SU-DHL-6 (cell line): ENCODE measurements at regions not wholly inside any gene's neighbourhood (a gene's known extent, or its start where the extent isn't known, plus 50 kb on each side); places are given as distances from the start of the nearest gene placed in this dataset.
"Not testable (repeated sequence)": the region's sequence is repeated elsewhere in the genome, so short reads cannot be mapped to it uniquely, and the experiment has no call there.

Source experiments
- H2AFZ ChIP-seq: fragments of 200-600 bp; sonication (generic); 2 replicates; pipeline ENCODE4 v1.6.1; 2014; ENCODE audit warnings: low read depth, mild to moderate bottlenecking, moderate library complexity, mixed read lengths, antibody characterized with exemption, low read length; ENCODE audit not compliant: severe bottlenecking
- H3F3A ChIP-seq: fragments of 200-600 bp; shearing (Covaris generic); 2 replicates; pipeline ENCODE4 v1.6.0; 2016; ENCODE audit warnings: antibody characterized with exemption, mild to moderate bottlenecking; ENCODE audit not compliant: insufficient read depth
- H3K27ac ChIP-seq: fragments of 200-600 bp; sonication (generic); 2 replicates; pipeline ENCODE4 v1.5.1; 2016; ENCODE audit warnings: low read depth, mild to moderate bottlenecking, low read length, moderate library complexity, mixed read lengths
- H3K27me3 ChIP-seq: fragments of 200-600 bp; sonication (generic), shearing (Covaris generic); 2 replicates; pipeline ENCODE4 v1.6.0; 2014; ENCODE audit warnings: mild to moderate bottlenecking, low read length
- H3K36me3 ChIP-seq: fragments of 200-600 bp; sonication (generic); 2 replicates; pipeline ENCODE4 v1.6.1; 2014; ENCODE audit warnings: mild to moderate bottlenecking, low read length, mixed read lengths
- H3K4me2 ChIP-seq: fragments of 300-600, 200-600 bp; shearing (Covaris generic), sonication (generic); 2 replicates; pipeline ENCODE4 v1.6.0; 2014; ENCODE audit warnings: low read length, low read depth, mild to moderate bottlenecking; ENCODE audit not compliant: poor library complexity, severe bottlenecking
- H3K4me3 ChIP-seq: fragments of 200-600 bp; sonication (generic); 2 replicates; pipeline ENCODE4 v1.5.1; 2014; ENCODE audit warnings: antibody characterized with exemption, low read length, mild to moderate bottlenecking, mixed read lengths; ENCODE audit not compliant: insufficient read depth, poor library complexity, severe bottlenecking
- H3K79me2 ChIP-seq: fragments of 200-600 bp; sonication (generic); 2 replicates; pipeline ENCODE4 v1.6.1; 2014; ENCODE audit warnings: mild to moderate bottlenecking, low read length, moderate library complexity; ENCODE audit not compliant: insufficient read depth
- H3K9ac ChIP-seq: fragments of 200-600 bp; sonication (generic); 2 replicates; pipeline ENCODE4 v1.7.0; 2014; ENCODE audit warnings: mild to moderate bottlenecking, low read length
- H3K9me2 ChIP-seq: fragments of 200-600 bp; sonication (generic); replicated peaks from 2 replicates; pipeline ENCODE4 v1.6.1; 2014; ENCODE audit warnings: low read length; ENCODE audit not compliant: insufficient read depth
- H3K9me3 ChIP-seq: fragments of 200-600 bp; sonication (generic); 2 replicates; pipeline ENCODE4 v1.6.1; 2014; ENCODE audit warnings: low read length, mixed read lengths; ENCODE audit not compliant: insufficient read depth
- H4K20me1 ChIP-seq: fragments of 200-600 bp; sonication (generic); 2 replicates; pipeline ENCODE4 v1.6.1; 2014; ENCODE audit warnings: low read depth, mild to moderate bottlenecking, antibody characterized with exemption, low read length, moderate library complexity, mixed read lengths
- EZH2phosphoT487 ChIP-seq: fragments of 200-600 bp; sonication (generic), shearing (Covaris generic); conservative IDR thresholded peaks from 2 replicates; pipeline ENCODE4 v1.6.1; 2018; ENCODE audit warnings: mild to moderate bottlenecking, antibody characterized with exemption, low read length, moderate library complexity, mixed read lengths
- TF ChIP-seq, protein P1 (sequence below): fragments of 200-600 bp; sonication (generic); IDR thresholded peaks from one replicate; pipeline ENCODE4 v1.5.1; 2017; ENCODE audit warnings: antibody characterized with exemption, mild to moderate bottlenecking, low read length, moderate library complexity; ENCODE audit not compliant: insufficient read depth, poor library complexity, severe bottlenecking

DNA sequence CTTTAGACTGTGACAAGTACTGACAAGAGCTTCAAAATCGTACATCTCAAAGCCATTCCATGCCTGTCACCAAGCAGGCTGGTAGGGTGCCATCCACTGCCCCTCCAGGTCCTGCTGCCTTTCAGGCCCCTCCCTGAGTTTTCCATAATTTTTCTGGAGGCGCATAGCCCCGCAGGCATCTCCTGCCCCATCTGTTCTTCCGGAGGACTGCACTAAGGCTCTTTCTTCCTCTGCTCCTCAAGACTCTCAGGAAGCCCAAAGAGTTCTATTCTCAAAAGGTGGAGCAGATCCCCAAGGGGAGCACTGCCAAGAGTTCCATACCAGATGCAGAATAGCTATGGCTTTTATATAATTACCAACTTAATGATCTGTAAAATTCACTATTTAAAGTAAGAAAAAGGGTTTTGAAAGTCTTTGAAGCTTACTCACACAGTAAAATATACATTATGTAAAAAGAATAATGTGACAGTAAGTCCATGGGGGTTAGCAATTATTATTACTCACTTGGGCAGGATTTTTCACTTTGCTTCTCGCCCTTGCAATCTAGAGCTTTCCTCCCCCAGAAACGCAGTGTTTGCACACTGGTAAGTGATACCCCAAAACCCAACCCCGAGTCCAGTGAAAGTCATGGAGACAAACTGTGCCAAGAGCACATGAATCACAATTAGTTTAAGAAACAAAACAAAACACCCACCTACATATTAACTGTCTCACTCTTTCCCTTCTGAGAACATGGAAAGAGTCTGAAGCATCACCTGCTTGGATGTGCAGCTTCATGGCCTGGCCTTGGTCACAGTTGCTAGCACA, 114.1 kb upstream of the DAPK1 start:
- H3K4me3 ChIP-seq, result no peak overlapping the region
- no peak overlapping the region for H3K4me2 ChIP-seq
- H3K9me2 ChIP-seq, result no peaks in the 10 kb centered on the region
- H2AFZ ChIP-seq, result no peak overlapping the region
- no peaks in the 10 kb centered on the region for H3K79me2 ChIP-seq
- no peaks in the 10 kb centered on the region for H3K27me3 ChIP-seq
- no peak for TF ChIP-seq EZH2phosphoT487
- TF ChIP-seq, protein P1, sequence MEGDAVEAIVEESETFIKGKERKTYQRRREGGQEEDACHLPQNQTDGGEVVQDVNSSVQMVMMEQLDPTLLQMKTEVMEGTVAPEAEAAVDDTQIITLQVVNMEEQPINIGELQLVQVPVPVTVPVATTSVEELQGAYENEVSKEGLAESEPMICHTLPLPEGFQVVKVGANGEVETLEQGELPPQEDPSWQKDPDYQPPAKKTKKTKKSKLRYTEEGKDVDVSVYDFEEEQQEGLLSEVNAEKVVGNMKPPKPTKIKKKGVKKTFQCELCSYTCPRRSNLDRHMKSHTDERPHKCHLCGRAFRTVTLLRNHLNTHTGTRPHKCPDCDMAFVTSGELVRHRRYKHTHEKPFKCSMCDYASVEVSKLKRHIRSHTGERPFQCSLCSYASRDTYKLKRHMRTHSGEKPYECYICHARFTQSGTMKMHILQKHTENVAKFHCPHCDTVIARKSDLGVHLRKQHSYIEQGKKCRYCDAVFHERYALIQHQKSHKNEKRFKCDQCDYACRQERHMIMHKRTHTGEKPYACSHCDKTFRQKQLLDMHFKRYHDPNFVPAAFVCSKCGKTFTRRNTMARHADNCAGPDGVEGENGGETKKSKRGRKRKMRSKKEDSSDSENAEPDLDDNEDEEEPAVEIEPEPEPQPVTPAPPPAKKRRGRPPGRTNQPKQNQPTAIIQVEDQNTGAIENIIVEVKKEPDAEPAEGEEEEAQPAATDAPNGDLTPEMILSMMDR, result no peak
- H3F3A ChIP-seq, result no peaks in the 10 kb centered on the region
- H4K20me1 ChIP-seq, result no peaks in the 10 kb centered on the region
- H3K27ac ChIP-seq, result no peak overlapping the region
- no peaks in the 10 kb centered on the region for H3K9me3 ChIP-seq
- no peak overlapping the region for H3K9ac ChIP-seq
- H3K36me3 ChIP-seq, result no peaks in the 10 kb centered on the region

DNA sequence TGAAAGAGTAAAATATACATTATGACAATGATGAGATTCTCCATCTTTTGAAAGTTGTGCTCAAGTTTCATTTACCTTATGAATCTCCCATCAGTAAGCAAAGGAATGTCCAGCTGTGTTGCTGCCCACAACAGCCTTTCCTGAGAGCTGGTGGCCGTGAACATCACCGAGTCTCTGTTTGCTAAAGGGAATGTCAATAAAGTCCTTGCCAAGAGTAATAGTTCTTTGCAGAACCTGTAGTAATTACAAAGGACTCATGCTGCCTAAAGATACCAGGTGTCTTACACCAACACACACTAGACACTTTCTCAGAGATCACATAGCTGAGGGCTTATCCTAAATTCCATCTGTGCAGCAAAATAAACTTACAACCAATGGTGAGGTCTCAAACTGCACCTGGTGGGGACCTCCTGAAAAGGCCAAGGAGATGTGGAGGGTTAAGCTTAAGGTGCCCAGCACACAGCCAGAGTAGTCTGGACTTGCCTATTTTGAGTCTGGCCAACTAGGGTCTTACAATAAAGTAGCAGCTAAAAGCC, 111.1 kb upstream of the DAPK1 start:
- H3K9me2 ChIP-seq, result no peaks in the 10 kb centered on the region
- no peak overlapping the region for H3K9ac ChIP-seq
- H3K27me3 ChIP-seq, result no peaks in the 10 kb centered on the region
- TF ChIP-seq EZH2phosphoT487, result no peak
- TF ChIP-seq, protein P1, result no peak
- no peaks in the 10 kb centered on the region for H3K36me3 ChIP-seq
- no peaks in the 10 kb centered on the region for H3K79me2 ChIP-seq
- no peaks in the 10 kb centered on the region for H3K9me3 ChIP-seq
- H3F3A ChIP-seq, result no peaks in the 10 kb centered on the region
- H3K4me3 ChIP-seq, result no peak overlapping the region
- no peak overlapping the region for H3K27ac ChIP-seq
- H3K4me2 ChIP-seq, result no peak overlapping the region
- no peak overlapping the region for H2AFZ ChIP-seq
- H4K20me1 ChIP-seq, result no peaks in the 10 kb centered on the region

DNA sequence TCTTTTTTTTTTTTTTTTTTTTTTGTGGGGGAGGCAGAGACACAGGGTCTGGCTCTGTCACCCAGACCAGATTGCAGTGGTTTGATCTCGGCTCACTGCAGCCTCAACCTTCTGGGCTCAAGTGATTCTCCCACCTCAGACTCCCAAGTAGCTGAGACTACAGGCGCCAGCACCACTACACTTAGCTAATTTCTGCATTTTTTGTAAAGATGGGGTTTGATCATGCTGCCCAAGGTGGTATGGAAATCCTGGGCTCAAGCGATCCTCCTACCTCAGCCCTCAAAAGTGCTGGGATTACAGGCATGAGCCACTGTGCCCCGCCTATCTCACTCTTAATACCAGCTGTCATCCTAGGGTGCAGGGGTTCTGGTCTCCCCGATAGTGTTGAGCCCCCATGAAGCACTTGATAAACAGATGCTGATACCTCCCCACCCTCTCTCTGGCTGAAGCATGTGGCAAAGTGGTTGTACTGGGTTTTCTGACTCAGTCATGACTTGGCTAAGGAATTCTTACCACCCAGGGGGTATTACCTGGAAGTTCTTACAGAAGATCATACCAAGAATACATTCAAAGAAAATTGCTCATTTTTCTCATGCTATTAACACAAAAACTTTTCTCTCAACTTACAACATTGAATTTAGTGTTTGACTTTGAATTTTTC, 110.2 kb upstream of the DAPK1 start:
- Histone ChIP-seq H4K20me1 (no peaks in the 10 kb centered on the region), H3K9me2 (no peaks in the 10 kb centered on the region), H3K27me3 (no peaks in the 10 kb centered on the region), H3K36me3 (no peaks in the 10 kb centered on the region), H3K9me3 (no peaks in the 10 kb centered on the region), H3K4me3 (no peak overlapping the region), H3K9ac (no peak overlapping the region), H3K79me2 (no peaks in the 10 kb centered on the region), H3F3A (no peaks in the 10 kb centered on the region), H3K4me2 (no peak overlapping the region), H2AFZ (no peak overlapping the region), H3K27ac (no peak overlapping the region)
- TF ChIP-seq, protein P1, result no peak
- TF ChIP-seq EZH2phosphoT487, result no peak

DNA sequence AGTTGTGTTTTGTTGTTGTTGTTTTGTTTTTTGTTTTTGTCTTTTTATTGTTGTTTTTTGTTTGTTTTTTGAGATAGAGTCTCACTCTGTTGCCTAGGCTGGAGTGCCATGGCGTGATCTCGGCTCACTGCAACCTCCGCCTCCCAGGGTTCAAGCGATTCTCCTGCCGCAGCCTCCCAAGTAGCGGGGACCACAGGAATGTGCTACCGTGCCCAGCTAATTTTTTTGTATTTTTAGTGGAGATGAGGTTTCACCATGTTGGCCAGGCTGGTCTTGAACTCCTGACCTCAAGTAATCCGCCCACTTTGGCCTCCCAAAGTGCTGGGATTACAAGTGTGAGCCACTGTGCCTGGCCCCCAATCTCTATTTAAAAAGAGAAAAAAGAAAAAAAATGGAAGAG, 109.0 kb upstream of the DAPK1 start:
- H4K20me1 ChIP-seq, H3K4me2 ChIP-seq, H3F3A ChIP-seq, H3K4me3 ChIP-seq, H3K27ac ChIP-seq, H2AFZ ChIP-seq, H3K79me2 ChIP-seq, H3K36me3 ChIP-seq, H3K9me2 ChIP-seq, H3K27me3 ChIP-seq, H3K9me3 ChIP-seq, H3K9ac ChIP-seq: not testable (repeated sequence)
